Left forelimb (tissue), 1 donor: ENCODE measurements at regions not wholly inside any gene's neighbourhood (a gene's known extent, or its start where the extent isn't known, plus 50 kb on each side); places are given as distances from the start of the nearest gene placed in this dataset.
"Not testable (repeated sequence)": the region's sequence is repeated elsewhere in the genome, so short reads cannot be mapped to it uniquely, and the experiment has no call there.

Experiments
- DNase-seq: peaks from one replicate; pipeline ENCODE4 v3.0.0-alpha.2; 2018; ENCODE audit warnings: low spot score

DNA sequence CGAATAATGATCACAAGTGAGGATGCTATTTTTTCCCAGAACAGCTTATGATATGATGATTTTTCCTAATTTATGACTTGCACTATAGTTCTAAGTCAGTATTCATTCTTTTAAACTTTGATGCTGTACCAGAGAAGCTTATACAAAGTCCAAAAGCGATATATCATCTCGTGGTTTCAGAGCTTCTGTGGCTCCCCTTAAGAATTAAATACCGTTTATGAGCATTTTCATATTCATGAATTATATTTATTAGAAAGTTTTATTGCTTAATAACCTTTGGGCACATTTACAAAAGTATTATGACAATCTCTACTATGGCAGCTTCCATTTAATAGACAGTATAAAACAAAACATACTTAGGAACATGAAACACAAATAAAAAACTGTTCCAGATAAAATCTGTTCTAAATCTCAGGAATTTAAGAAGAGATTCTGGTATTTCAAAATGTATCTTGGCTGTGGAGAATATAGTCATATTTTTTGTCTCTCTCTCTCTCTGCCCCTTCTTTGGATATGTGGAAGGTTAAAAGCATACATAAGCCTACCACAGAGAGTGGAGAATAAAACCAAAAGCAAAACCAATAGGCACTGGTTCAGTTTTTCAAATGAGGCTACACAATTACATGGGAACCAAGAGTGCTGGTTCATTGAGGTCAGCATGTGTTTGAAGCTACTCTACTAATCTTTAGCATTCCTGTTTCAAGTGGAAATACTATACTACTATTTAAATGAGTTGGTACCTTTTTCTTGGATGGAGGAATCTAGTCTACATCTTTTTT lies 884.5 kb upstream of the GJE1 start:
- no peak for DNase-seq

GRCh38 chr6:141244366-141244765 lies 888.4 kb upstream of the GJE1 start:
- DNase-seq, result no peak

DNA sequence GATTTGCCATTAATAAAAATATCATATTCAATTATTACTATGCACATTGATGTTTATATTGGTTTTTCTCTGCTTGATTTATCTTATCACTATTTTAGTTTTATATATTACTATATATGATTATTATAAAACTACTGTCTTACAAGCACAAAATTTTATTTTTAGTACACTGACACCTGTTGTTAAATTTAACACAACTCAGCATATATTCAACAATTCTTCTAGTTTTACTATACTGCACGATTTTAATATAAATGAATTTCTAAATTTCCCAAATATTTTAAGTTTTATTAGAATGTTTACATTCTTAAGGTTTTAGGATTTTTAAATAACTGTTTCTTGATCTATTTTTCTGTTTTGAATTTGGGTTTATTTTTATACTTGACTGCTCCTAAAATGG lies 889.8 kb upstream of the GJE1 start:
- no peak for DNase-seq

DNA sequence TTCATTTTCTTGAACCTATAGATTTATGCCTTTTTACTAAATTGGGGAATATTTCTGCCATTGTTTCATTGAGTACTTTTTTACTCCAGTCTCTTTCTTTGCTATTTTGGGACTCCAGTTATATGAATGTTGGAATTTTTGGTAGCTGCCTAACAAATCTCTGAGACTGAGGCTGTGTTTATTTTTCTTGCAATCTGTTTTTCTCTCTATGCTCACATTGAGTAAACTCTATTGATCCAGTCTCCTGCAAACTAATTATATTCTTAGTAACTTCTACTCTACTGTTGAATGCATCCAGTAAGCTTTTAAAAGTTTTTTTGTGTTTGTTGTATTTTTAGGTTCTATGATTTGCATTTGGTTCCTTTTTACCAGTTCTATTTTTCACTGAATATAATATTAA lies 903.4 kb upstream of the GJE1 start:
- DNase-seq, result no peak

GRCh38 chr6:141218583-141218982 lies 914.1 kb upstream of the GJE1 start:
- no peak for DNase-seq

DNA sequence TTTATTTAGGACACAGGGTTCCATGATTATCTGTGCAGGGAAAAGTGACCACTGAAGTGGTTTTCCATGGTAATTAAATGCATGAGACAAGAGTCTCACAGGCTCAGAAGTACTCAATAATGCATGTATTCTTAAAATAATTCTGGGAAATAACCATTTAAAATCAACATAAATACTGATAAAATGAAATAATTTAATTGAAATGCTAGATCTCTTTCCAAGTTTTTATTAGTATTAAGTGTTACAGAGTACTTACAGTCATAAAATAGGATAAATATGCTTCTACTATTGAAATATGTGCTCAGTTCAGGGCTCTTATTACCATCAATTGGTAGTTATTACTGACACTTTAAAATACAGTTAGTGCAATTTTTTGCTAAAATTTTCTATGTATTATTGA lies 916.0 kb upstream of the GJE1 start:
- no peak for DNase-seq

DNA sequence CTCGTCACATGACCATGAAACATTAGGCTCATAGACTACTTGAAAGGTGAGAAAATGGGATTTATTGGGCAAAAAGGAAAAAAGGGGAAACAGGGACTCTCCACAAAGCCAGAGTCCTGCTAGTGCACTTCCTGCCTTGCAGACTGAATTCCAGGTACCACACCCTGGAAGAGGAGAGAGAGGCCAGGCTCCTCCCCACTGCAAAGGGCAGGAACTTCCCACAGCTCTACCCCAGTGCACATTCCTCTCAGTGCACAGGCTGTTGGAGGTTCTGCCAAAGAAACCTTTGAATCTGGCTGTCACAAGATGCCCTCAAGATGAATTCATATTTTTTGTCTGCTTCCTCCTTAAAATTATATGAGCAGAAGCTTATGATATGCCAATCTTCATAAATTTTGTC lies 920.4 kb upstream of the GJE1 start:
- DNase-seq, result no peak

- DNase-seq, result no peak
Observed at GRCh38 chr6:141211845-141212244, 920.9 kb upstream of the GJE1 start.

DNA sequence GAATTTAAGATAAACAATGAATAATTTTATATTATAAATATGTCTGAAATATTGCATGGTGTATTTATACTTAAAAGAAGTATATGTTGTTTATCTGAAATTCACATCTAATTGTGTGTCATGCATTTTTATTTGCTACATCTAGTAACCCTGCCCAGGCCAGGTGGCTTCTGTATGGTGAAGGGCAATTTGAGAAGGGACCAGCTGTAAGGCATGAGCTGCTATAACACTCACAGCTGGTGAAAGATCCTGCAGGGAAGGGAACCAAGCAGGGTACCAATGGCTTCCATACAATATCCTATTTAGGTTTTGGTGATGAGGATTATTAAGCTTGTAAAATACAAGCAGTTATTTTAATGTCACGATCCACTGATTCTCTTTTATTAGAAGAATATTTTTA lies 921.8 kb upstream of the GJE1 start:
- no peak for DNase-seq

GRCh38 chr6:141209890-141210289 lies 922.8 kb upstream of the GJE1 start:
- no peak for DNase-seq

DNA sequence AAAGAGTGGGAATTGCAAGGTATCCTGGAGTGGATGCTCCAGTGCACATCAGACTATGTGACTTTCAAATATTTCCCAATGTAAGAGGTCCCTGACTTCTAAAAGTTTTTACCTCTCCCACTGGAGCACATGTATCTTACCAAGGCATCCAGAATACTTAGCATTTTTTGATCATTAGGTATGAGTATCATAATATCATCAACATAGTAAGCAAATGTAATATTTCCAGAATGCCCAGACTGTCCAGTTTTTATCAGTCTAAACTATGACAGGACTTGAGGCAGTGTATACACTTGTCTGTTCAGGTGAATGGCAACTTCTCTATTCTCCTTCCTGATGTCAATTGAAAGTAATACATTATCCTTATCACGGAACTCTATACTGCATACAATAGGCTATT lies 924.6 kb upstream of the GJE1 start:
- DNase-seq, result no peak

DNA sequence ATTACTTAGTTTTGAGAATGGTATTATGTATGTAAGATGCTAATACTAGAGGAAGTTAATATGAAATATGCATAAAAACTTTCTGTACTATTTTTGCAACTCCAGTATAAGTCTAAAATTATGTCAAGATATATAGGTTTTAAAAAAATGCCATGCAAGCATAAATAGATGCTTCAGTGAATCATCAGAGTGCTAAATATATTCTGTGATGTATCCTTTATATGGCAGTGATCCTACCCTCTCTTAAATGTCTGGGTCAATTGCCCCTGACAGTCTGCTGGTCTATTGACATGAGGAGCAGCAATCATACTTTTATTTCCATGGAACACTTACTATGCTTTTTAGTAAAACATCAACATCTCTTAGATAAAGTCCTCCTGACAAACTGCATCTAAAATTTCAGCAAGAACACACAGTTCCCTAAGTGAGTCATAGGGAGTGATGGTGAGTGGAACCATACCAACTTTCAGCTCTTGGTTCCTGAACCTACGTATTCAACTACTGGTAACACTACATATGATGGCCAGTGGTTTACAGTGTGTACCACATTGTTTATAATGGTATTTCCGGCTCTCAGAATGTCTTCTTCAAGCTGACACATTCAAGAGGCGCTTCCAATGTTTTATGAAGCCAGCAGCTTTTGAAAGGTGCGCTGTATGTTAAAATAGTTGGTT lies 928.7 kb upstream of the GJE1 start:
- DNase-seq, result no peak

DNA sequence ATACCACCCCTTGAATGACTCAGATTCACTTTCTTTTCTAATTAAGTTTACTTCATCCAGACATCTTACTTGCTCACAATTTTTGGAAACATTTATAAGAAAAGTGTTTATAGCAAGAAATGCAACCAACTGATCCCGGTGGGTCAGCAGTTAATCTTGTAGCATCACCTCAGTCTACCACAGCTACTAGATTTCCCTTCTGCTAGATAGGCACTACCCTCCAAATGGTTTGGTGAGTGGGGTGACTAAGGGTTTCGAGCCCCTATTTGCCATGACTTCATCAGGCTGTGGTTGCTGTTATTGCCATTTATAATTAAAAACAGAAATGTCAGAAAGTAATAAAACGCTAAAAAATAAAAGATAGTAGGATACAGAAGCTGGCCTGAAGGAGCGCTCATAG lies 930.1 kb upstream of the GJE1 start:
- DNase-seq, result no peak

DNA sequence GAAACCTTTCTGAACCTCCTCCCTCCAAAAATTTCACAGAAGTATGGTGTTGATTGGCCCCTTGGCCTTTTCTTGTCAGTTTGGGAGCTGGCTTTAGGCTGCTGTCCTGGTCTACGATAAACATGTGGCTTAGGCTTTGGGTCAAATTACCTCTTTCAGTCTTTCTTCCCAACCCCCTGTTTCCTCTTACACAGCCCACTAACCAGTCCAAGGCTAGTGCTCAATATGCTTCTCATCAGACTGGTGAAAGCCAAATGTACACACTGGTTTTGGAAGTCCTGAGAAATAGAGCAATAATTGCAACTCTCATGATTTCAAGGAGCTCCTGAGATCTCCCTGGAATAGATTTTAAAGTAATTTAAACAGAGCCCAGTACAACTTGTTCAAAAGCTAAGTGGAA lies 933.7 kb upstream of the GJE1 start:
- DNase-seq, result no peak

DNA sequence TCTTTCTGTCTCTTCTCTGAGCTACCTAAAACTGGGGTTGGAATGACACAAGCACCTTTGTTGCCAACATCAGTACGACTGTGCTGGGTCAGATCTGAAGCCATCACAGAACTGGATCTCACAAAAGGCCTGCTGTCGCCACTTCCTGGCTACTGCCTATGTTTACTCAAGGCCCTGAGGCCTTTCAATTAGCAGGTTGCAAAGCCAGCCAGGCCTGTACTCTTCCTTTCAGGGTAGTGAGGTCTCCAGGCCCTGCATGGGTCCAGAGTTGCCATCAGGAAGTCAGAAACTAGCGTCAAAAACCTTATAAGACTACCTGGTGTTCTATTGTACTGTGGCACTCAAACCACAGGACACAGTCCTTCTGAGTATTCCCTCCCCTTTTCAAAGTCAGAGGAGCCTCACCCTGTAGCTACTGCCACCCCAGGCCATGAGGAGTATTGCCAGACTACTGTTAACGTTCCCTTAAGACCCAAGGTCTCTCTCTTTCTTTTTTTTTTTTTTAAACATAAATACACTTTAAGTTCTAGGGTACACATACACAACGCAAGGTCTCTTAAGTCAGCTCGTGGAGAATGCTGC lies 937.4 kb upstream of the GJE1 start:
- DNase-seq, result no peak

GRCh38 chr6:141183368-141183767 lies 949.4 kb upstream of the GJE1 start:
- DNase-seq, result no peak

- DNase-seq, result not testable (repeated sequence)
Observed at GRCh38 chr6:141175458-141175857, 957.3 kb upstream of the GJE1 start.

DNA sequence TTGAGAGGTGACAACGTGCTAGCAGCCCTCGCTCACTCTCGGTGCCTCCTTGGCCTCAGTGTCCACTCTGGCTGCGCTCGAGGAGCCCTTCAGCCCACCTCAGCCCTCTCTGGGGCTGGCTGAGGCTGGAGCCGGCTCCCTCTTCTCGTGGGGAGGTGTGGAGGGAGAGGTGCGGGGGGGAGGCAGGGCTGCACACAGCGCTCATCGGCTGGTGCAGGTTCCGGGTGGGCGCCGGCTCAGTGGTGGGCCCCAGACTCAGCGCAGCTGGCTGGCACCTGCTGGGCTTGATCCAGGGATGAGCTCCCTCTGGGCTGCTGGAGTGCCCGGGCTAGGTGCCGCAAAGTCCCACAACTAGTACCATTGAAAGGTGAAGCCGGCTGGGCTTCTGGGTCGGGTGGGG lies 957.8 kb upstream of the GJE1 start:
- no peak for DNase-seq

GRCh38 chr6:141173529-141173928 lies 959.2 kb upstream of the GJE1 start:
- DNase-seq, result no peak

GRCh38 chr6:141169419-141169818 lies 963.3 kb upstream of the GJE1 start:
- no peak for DNase-seq

DNA sequence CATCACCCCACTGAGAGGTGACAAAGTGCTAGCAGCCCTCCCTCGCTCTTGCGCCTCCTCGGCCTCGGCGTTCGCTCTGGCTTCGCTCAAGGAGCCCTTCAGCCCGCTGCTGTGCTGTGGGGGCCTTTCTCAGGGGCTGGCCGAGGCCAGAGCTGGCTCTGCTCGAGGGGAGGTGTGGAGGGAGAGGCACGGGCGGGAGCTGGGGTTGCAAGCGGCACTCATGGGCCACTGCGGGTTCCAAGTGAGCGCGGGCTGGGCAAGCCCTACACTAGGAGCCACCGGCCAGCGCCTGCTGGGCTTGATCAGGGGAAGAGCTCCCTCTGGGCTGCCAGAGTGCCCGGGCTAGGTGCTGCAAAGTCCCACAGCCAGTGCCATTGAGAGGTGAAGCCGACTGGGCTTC lies 964.8 kb upstream of the GJE1 start:
- no peak for DNase-seq

GRCh38 chr6:141165002-141165665 lies 967.6 kb upstream of the GJE1 start:
- DNase-seq, result no peak
